ENCODE measurements at regions not wholly inside any gene's neighbourhood (a gene's known extent, or its start where the extent isn't known, plus 50 kb on each side); places are given as distances from the start of the nearest gene placed in this dataset.

- ATAC-seq (no peak), DNase-seq (no peak)
- H3K36me3 Mint-ChIP-seq, result no peaks in the 10 kb centered on the region
- H3K27me3 Mint-ChIP-seq, result no peaks in the 10 kb centered on the region
- peaks cover 0 to 18% (median 3%) of the 10 kb centered on the region in 9 donors for H3K9me3 Mint-ChIP-seq
- peaks cover 0 to 2% (median 0%) of the 10 kb centered on the region in 4 donors for H3K4me1 Mint-ChIP-seq
- POLR2A ChIA-PET, result no interaction called here
- no peak overlapping the region for H3K4me3 Mint-ChIP-seq
- no peak overlapping the region for H3K27ac Mint-ChIP-seq
These were observed 230.4 kb upstream of the CHST9 start for GRCh38 chr18:27415495-27415894.

- ATAC-seq, result no peak
- H3K27ac Mint-ChIP-seq, result no peak overlapping the region
These were observed 229.6 kb upstream of the CHST9 start for GRCh38 chr18:27414682-27415081.

DNA sequence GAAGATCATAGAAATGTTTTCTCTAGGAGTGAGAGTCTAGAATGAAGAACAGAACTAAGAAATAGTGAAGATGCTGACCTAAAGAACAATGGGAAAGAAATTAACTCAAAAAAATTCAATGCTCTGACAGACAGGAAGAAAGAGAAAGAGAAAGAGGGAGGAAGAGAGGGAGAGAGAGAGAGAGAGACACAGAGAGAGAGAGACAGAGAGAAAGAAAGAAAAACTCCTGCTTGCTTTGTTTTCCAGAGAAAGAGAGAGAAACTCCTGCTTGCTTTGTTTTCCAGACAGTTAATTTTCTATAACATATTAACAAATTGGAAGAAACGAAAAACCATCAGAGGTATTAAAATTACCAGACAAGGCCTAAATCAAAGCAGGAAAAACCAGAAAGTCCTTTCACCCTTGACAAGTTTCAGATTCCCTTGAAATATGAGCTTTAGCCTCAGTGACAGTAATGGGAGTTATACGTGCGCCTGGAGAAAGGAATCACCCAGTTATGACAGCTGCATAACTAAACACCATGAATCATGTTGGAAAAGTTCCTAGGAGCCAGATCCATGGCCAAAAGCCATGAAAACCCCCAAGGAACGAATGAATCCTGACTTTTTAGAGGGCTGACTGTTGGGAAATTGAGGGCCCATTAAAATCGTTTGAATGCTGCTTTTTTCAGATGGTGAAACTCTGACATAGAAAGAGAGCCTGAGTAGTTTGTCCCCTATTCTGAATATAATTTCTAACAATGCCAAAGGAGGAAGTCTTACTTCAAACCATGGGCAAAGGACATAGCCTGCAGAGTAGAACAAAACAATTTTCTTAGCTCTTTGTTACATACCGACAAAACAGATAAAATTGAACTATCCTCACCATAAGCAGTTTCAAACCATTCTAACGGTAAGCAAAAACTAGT is 228.6 kb upstream of the CHST9 start:
- peaks cover 0 to 18% (median 2%) of the 10 kb centered on the region in 9 donors for H3K9me3 Mint-ChIP-seq
- no peaks in the 10 kb centered on the region for H3K27me3 Mint-ChIP-seq
- H3K4me3 Mint-ChIP-seq, result no peak overlapping the region
- no peaks in the 10 kb centered on the region for H3K36me3 Mint-ChIP-seq
- ATAC-seq, result no peak
- POLR2A ChIA-PET, result no interaction called here
- H3K4me1 Mint-ChIP-seq, result peaks cover 0 to 2% (median 0%) of the 10 kb centered on the region in 4 donors
- no peak for DNase-seq
- H3K27ac Mint-ChIP-seq, result no peak overlapping the region

More at GRCh38 chr18:27414682-27415081, 229.6 kb upstream of the CHST9 start:
- POLR2A ChIA-PET, result no interaction called here
- Mint-ChIP-seq H3K4me1 (peaks cover 0 to 2% (median 0%) of the 10 kb centered on the region in 4 donors), H3K9me3 (peaks cover 0 to 18% (median 2%) of the 10 kb centered on the region in 9 donors), H3K27me3 (no peaks in the 10 kb centered on the region), H3K36me3 (no peaks in the 10 kb centered on the region), H3K4me3 (no peak overlapping the region)
- no peak for DNase-seq

- no peak for ATAC-seq
- Mint-ChIP-seq H3K4me1 (peaks cover 0 to 2% (median 0%) of the 10 kb centered on the region in 4 donors), H3K4me3 (no peak overlapping the region), H3K27me3 (no peaks in the 10 kb centered on the region), H3K36me3 (no peaks in the 10 kb centered on the region), H3K9me3 (peaks cover 0 to 18% (median 2%) of the 10 kb centered on the region in 9 donors), H3K27ac (no peak overlapping the region)
- POLR2A ChIA-PET, result no interaction called here
- no peak for DNase-seq
These were observed 227.4 kb upstream of the CHST9 start for GRCh38 chr18:27412556-27412955.

DNA sequence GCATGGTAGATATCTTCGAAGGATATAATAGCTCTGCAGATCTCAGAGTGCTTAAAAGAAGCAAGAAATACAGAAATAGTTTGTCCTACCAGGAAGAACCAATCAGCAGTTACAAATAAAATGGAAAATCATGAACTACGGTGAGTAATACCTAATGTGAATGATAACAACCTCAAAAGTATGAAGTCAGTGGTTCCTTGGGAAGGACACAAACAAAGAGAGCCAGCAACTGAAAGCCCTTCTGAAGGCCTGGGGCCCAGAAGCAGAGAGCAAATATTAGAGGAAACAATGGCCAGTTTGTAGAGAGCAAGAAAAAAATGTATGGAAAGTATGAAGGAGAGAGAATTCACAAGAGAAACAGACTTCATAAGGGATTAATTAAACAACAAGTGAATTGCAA is 226.8 kb upstream of the CHST9 start:
- DNase-seq (no peak), ATAC-seq (no peak)
- Mint-ChIP-seq H3K9me3 (peaks cover 0 to 18% (median 5%) of the 10 kb centered on the region in 9 donors), H3K27me3 (no peaks in the 10 kb centered on the region), H3K27ac (no peak overlapping the region), H3K4me3 (no peak overlapping the region), H3K4me1 (peaks cover 0 to 2% (median 0%) of the 10 kb centered on the region in 4 donors), H3K36me3 (no peaks in the 10 kb centered on the region)
- POLR2A ChIA-PET, result no interaction called here

DNA sequence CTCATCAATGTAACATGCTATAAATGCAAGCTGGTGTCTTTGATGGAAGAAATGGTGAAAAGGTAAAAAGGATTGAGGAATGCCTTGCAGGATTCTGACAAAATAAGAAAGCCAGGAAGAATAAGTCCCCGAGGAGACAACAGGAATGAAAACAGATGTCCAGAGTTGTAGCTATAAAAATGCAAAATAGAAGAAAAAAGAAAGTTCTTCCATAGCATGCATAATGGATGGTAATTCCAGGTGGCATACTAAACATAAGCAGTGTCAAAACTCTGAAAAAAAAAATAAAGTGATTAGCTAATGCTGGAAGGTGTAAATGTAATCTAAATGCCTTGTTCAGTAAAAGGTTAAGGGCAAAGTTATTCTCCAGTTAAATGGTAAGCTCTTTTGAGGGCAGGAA is 225.9 kb upstream of the CHST9 start:
- Mint-ChIP-seq H3K27me3 (no peaks in the 10 kb centered on the region), H3K36me3 (no peaks in the 10 kb centered on the region), H3K9me3 (peaks cover 0 to 18% (median 3%) of the 10 kb centered on the region in 9 donors), H3K4me1 (peaks cover 0 to 2% (median 0%) of the 10 kb centered on the region in 4 donors), H3K27ac (no peak overlapping the region), H3K4me3 (no peak overlapping the region)
- DNase-seq (no peak), ATAC-seq (no peak)
- POLR2A ChIA-PET, result no interaction called here

DNA sequence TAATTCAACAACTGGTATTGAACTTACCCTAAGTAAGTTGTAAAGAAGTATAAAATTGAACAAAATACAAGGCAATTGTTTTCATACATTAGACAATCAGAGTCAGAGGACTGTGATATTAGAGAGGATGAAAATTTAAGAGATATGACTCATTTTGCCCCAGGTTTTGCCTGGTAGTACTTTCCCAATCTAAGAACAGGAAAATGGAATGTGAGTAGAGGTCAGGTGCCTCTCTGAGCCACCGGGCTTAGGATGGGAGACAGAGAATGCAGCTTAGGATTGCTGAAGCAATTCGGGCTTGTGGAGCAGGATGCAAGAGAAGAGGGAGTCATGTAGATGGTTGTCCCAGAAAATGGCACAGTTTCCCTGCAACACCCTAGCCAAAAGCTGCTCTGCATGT is 219.7 kb upstream of the CHST9 start:
- Mint-ChIP-seq H3K4me1 (no peaks in the 10 kb centered on the region), H3K27me3 (no peaks in the 10 kb centered on the region), H3K4me3 (no peak overlapping the region), H3K27ac (no peak overlapping the region), H3K36me3 (peaks cover 0 to 4% (median 0%) of the 10 kb centered on the region in 3 donors), H3K9me3 (peaks cover 0 to 36% (median 3%) of the 10 kb centered on the region in 9 donors)
- DNase-seq (no peak), ATAC-seq (no peak)
- POLR2A ChIA-PET, result no interaction called here

DNA sequence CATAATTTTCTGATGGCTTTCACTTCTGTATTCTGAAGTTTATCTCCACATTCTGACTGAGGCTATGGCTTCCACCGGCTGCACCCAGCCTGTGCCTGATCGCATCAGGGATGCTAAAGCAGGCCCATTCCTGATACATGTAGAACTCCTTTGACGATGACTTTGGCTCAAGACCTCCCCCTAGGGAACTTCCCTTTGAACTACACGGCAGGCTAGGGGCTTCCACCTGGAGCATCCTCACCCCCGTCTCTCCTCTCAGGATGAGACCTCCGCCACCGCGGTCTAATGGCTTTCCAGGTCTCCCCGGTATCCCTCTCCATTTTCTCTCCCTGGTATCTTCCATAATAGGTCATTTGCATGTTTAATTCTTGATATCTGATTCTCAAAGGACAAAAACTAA is 214.9 kb upstream of the CHST9 start:
- POLR2A ChIA-PET, result no interaction called here
- Mint-ChIP-seq H3K36me3 (peaks cover 0 to 4% (median 0%) of the 10 kb centered on the region in 3 donors), H3K4me3 (no peak overlapping the region), H3K9me3 (peaks cover 0 to 23% (median 4%) of the 10 kb centered on the region in 9 donors), H3K27ac (no peak overlapping the region), H3K27me3 (no peaks in the 10 kb centered on the region), H3K4me1 (no peaks in the 10 kb centered on the region)
- ATAC-seq (no peak), DNase-seq (no peak)

- no peaks in the 10 kb centered on the region for H3K27me3 Mint-ChIP-seq
- DNase-seq, result no peak
- H3K9me3 Mint-ChIP-seq, result peaks cover 0 to 22% (median 6%) of the 10 kb centered on the region in 9 donors
- H3K27ac Mint-ChIP-seq, result no peak overlapping the region
- H3K4me3 Mint-ChIP-seq, result no peak overlapping the region
- ATAC-seq, result no peak
- POLR2A ChIA-PET, result no interaction called here
- no peaks in the 10 kb centered on the region for H3K4me1 Mint-ChIP-seq
- H3K36me3 Mint-ChIP-seq, result peaks cover 0 to 4% (median 0%) of the 10 kb centered on the region in 3 donors
These were observed 210.6 kb upstream of the CHST9 start for GRCh38 chr18:27395752-27396151.

GRCh38 chr18:27394687-27395086 is 209.6 kb upstream of the CHST9 start:
- peaks cover 0 to 22% (median 6%) of the 10 kb centered on the region in 9 donors for H3K9me3 Mint-ChIP-seq
- DNase-seq (no peak), ATAC-seq (no peak)
- H3K4me1 Mint-ChIP-seq, result no peaks in the 10 kb centered on the region
- H3K27ac Mint-ChIP-seq, result no peak overlapping the region
- POLR2A ChIA-PET, result no interaction called here
- H3K36me3 Mint-ChIP-seq, result no peaks in the 10 kb centered on the region
- no peak overlapping the region for H3K4me3 Mint-ChIP-seq
- H3K27me3 Mint-ChIP-seq, result no peaks in the 10 kb centered on the region

DNA sequence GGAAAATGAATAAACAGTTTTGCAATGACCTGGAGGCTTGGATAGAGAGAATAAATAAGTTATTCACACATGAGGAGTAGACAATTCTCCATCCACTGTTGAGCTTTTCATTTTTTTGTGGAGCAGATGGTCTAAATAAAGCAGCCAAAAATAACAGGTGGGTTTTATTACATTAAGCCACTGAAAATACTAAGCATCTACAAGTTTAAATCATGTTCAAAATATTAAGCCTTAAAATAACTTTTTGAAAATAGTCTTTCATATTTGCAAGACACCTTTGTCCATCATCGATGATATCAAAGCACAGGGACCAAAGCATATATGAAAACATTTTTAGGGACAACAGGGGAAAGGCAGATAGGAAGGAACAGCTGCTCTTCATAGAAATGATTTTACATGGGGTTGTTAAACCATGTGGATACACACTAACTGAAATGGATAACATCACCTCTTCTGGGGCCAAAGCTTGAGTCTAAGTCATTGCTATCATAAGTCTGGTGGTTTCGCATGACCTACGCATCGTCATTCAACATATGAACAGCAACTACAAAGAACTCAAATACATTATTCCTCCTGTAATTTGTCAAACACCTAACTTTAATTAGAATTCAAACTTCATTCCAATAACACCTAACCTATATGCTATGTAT is 197.6 kb upstream of the CHST9 start:
- Mint-ChIP-seq H3K4me3 (no peak overlapping the region), H3K4me1 (no peaks in the 10 kb centered on the region), H3K36me3 (no peaks in the 10 kb centered on the region), H3K9me3 (peaks cover 0 to 37% (median 7%) of the 10 kb centered on the region in 9 donors), H3K27ac (no peak overlapping the region), H3K27me3 (no peaks in the 10 kb centered on the region)
- ATAC-seq (no peak), DNase-seq (no peak)
- POLR2A ChIA-PET, result no interaction called here

DNA sequence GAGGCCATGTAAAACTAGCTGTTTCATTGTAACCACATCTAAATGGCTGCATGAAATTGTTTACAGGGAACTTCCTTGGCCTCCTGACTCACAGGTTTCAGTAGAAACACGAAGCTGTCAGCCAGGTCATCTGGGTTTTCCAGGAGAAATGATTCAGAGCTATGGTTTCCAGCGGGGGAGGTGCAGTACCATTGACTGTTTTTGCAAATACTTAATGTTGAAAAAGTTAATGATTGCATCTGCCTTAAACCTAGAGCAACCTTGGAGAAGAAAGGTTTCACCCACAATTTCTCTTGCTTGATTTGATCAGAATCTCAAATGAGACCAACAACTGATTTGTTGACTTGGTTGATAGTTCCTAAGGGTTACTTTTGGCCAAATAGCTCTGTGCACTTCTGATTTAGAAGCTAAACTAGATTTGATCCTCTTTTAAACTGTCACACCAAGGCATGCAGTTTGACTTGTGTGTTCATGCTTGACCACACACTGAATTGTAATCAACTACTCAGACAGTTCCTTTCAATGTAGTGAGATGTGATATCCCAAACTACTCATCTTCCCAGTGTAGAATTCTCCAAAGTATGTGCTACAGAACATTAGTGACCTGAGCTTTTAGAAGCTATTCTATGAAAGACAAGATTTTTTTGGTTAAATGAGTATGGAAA is 193.5 kb upstream of the CHST9 start:
- no peaks in the 10 kb centered on the region for H3K27me3 Mint-ChIP-seq
- POLR2A ChIA-PET, result no interaction called here
- H3K27ac Mint-ChIP-seq, result no peak overlapping the region
- H3K9me3 Mint-ChIP-seq, result peaks cover 1 to 33% (median 7%) of the 10 kb centered on the region in 9 donors
- H3K36me3 Mint-ChIP-seq, result no peaks in the 10 kb centered on the region
- no peak for ATAC-seq
- H3K4me1 Mint-ChIP-seq, result no peaks in the 10 kb centered on the region
- no peak overlapping the region for H3K4me3 Mint-ChIP-seq
- no peak for DNase-seq

GRCh38 chr18:27377251-27377650 is 192.1 kb upstream of the CHST9 start:
- no peaks in the 10 kb centered on the region for H3K27me3 Mint-ChIP-seq
- H3K27ac Mint-ChIP-seq, result no peak overlapping the region
- ATAC-seq (no peak), DNase-seq (no peak)
- H3K36me3 Mint-ChIP-seq, result no peaks in the 10 kb centered on the region
- H3K4me1 Mint-ChIP-seq, result no peaks in the 10 kb centered on the region
- POLR2A ChIA-PET, result no interaction called here
- peaks cover 1 to 42% (median 7%) of the 10 kb centered on the region in 9 donors for H3K9me3 Mint-ChIP-seq
- H3K4me3 Mint-ChIP-seq, result no peak overlapping the region
